Esophagus (tissue), 2 donors: ENCODE measurements at regions not wholly inside any gene's neighbourhood (a gene's known extent, or its start where the extent isn't known, plus 50 kb on each side); places are given as distances from the start of the nearest gene placed in this dataset.
"Not testable (repeated sequence)": the region's sequence is repeated elsewhere in the genome, so short reads cannot be mapped to it uniquely, and the experiment has no call there.

Experiments
- H3K27ac ChIP-seq, 2 donors: one replicate each; pipeline ENCODE4 v1.5.1; 2013; ENCODE audit warnings: low read depth in 2 of 2, mild to moderate bottlenecking in 2 of 2, inconsistent platforms in 1 of 2, low read length in 1 of 2, moderate library complexity in 1 of 2
- H3K27me3 ChIP-seq, 2 donors: one replicate each; pipeline ENCODE4 v1.6.1; 2013; ENCODE audit warnings: low read length in 2 of 2, control low read depth in 1 of 2, mild to moderate bottlenecking in 1 of 2; ENCODE audit not compliant: insufficient read depth in 2 of 2, control insufficient read depth in 1 of 2
- H3K36me3 ChIP-seq, 2 donors: one replicate each; pipeline ENCODE4 v1.6.1; 2013; ENCODE audit warnings: low read length in 1 of 2; ENCODE audit not compliant: control insufficient read depth in 2 of 2, insufficient read depth in 2 of 2
- H3K4me1 ChIP-seq, 2 donors: one replicate each; pipeline ENCODE4 v1.6.1; 2013; ENCODE audit warnings: low read length in 1 of 2; ENCODE audit not compliant: control insufficient read depth in 2 of 2, insufficient read depth in 2 of 2
- H3K4me3 ChIP-seq, 2 donors: one replicate each; pipeline ENCODE4 v1.5.1; 2013; ENCODE audit warnings: low read length in 2 of 2, mild to moderate bottlenecking in 2 of 2, low read depth in 1 of 2, moderate library complexity in 1 of 2
- H3K9me3 ChIP-seq, 2 donors: one replicate each; pipeline ENCODE4 v1.6.1; 2013; ENCODE audit warnings: mild to moderate bottlenecking in 2 of 2, low read depth in 1 of 2, low read length in 1 of 2, moderate library complexity in 1 of 2; ENCODE audit not compliant: control insufficient read depth in 2 of 2, insufficient read depth in 1 of 2
- WGBS, 2 donors: extraction: QIAGEN DNeasy Blood & Tissue Kit; methylation state at CpG; one replicate each; pipeline ENCODE4 v1.1.7; 2013; 5-methylcytosine and 5-hydroxymethylcytosine counted together
- donor health status: healthy with polysubstance abuse.
- donor health status: Bipolar disorder and iron deficiency.

DNA sequence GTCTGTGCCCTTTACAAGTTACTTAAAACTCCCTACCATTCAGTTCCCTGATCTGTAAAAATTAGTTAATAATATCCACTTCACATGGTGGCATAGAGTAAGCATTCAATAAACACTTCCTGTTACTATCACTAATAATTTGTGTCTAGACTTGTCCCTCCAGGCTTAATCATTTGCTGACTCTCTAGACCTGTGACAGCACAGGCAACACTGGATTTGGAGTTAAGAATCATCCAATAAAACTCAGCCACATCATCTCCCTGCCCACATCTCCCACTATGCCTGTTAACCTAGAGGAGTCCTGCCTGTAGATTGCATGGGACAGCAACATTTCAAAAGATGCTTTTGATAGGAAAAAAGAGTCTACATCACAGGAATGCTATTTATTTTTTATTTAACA lies 564.6 kb downstream of the MFSD1 start:
- Histone ChIP-seq H3K9me3 (no peaks in the 10 kb centered on the region), H3K4me3 (no peak overlapping the region), H3K36me3 (no peaks in the 10 kb centered on the region), H3K27me3 (no peaks in the 10 kb centered on the region), H3K4me1 (no peaks in the 10 kb centered on the region), H3K27ac (no peak overlapping the region)

DNA sequence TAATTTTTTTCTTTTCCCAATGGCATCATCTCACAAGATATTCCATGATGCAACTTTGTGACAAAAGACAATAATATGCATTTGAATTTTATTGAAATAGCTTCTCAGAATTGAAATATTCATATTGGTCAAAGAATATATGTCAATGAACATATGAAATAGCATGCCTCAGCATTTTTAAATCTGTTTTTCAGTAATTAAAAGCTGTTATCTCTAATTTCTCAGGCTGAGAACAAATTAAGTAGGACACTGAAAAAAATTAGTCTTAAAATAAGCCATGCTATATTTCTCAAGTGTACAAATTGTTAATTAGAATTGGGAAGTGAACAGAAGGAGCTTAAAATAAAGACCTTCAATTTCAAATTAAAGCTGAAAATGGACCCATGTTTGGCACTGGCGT lies 570.1 kb downstream of the MFSD1 start:
- no peaks in the 10 kb centered on the region for H3K36me3 ChIP-seq
- no peak overlapping the region for H3K27ac ChIP-seq
- H3K9me3 ChIP-seq: no peaks in the 10 kb centered on the region
- H3K4me3 ChIP-seq: no peak overlapping the region
- no peaks in the 10 kb centered on the region for H3K4me1 ChIP-seq
- no peaks in the 10 kb centered on the region for H3K27me3 ChIP-seq
- 88 to 90% methylated on average over 1 of the region's 1 CpG for WGBS, 2 donors

DNA sequence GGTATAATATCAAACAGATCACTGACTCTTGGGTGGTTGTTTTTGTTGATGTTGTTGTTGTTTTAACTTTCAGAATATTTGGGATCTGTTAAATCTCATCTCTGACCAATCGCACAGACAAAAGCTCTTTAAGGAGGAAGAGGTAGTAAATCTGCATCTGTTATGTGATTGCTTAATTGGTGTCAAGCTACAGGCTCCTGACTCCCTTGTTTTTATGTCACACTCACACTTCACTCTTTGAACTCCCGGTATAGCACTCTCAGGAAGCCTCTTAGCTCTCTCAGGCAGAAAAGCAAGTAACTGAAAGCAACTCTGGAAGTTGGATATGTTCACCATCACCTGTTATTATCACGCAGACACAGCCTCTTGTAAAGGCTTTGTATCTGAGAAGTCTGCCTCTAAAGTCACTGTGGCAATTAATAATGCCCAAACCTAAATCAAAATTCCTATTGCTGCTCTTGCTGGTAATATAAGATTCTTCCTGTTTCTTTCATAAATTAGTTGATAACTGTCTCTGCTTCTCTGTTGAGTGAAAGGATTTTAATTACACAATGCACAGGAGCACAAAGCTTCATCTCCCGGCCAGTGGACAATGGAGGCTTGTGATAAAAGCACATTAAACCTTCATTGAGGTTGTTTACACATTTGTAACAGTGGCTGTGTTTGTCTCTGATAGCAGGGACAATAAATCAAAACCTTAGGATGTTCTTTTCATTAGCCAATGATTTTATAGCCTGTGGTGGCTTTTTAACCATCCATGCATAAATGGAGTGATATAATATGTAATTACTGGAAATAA lies 576.7 kb downstream of the MFSD1 start:
- Histone ChIP-seq H3K4me1 (no peaks in the 10 kb centered on the region), H3K4me3 (no peak overlapping the region), H3K27me3 (no peaks in the 10 kb centered on the region), H3K27ac (no peak overlapping the region), H3K9me3 (no peaks in the 10 kb centered on the region), H3K36me3 (no peaks in the 10 kb centered on the region)
- 31 to 36% methylated on average over 4 of the region's 4 CpGs for WGBS, 2 donors

DNA sequence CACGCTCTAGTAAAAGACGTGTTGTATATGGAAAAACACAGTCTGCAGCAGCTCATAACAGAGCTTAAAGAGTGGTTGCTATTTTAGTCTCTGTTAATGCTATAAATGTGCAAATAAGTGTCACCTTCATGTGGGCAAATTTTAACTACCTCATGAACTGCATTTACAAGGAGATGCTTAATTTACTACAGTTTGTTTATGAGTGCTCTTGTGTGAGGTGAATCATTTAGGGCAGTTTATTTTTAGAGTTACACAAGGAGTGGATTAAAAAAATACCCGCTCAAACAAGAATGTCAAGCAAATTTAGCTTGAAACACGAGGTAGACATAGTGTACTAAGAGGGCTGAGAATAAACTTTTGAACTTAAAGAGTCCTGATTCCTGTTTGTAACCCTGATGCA lies 579.0 kb downstream of the MFSD1 start:
- Histone ChIP-seq H3K4me1 (no peaks in the 10 kb centered on the region), H3K27me3 (no peaks in the 10 kb centered on the region), H3K4me3 (no peak overlapping the region), H3K36me3 (no peaks in the 10 kb centered on the region), H3K27ac (no peak overlapping the region), H3K9me3 (no peaks in the 10 kb centered on the region)
- 57 to 66% methylated on average over 4 of the region's 4 CpGs for WGBS, 2 donors

DNA sequence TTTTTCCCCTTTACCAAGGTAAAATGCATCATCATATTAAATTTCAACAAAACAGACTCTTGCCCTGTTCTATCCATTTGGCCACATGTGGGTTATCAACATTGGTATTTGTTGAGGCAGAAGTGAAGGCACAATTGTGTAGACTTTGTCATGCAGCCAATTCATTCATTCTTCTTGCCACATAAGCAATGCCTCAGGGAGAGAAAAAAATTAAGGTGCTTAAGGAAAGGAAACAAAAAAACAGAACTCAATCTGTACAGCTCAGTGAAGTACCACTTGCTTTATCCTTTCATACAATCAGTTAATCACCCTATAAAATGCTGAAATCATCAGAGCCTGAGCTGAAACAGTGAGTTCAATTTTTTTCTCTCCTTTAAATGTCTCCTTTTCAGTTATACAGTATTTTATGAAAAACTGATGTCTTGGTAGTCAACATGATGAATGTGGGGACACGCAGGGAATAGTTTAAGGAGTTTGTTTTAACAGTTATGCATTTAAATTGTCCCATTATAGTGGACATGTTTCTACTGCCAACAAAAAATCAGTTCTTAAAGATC lies 588.9 kb downstream of the MFSD1 start:
- Histone ChIP-seq H3K27ac (no peak overlapping the region), H3K36me3 (no peaks in the 10 kb centered on the region), H3K9me3 (no peaks in the 10 kb centered on the region), H3K4me3 (no peak overlapping the region), H3K27me3 (no peaks in the 10 kb centered on the region), H3K4me1 (no peaks in the 10 kb centered on the region)
- 38 to 41% methylated on average over 1 of the region's 1 CpG for WGBS, 2 donors

DNA sequence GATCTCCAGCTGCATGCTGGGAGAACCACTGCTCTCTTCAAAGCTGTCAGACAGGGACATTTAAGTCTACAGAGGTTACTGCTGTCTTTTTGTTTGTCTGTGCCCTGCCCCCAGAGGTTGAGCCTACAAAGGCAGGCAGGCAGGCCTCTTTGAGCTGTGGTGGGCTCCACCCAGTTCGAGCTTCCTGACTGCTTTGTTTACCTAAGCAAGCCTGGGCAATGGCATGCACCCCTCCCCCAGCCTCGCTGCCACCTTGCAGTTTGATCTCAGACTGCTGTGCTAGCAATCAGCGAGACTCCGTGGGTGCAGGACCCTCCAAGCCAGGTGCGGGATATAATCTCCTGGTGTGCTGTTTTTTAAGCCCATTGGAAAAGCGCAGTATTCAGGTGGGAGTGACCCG lies 591.0 kb upstream of the IL12A start:
- WGBS, 2 donors: 81 to 82% methylated on average over 7 of the region's 7 CpGs
- H3K27ac ChIP-seq, H3K9me3 ChIP-seq, H3K36me3 ChIP-seq, H3K27me3 ChIP-seq, H3K4me1 ChIP-seq, H3K4me3 ChIP-seq: not testable (repeated sequence)

DNA sequence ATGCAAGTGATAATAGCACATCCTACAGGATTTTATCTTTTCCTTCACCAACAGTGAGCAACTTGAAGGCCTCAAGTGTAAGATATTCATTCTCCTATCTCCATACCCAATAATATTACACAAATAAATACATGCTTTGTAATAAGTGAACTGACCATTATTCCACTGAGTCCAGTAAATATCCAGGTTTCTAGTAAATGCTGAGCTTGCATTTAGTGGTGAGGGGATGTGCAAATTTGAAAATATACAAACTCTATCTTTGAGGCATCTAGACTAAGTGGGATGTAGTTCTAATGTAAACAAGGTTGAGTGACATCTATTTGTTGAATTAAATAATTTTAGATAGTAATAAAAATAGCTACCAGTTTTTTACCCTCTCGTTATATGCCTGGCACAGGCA lies 587.6 kb upstream of the IL12A start:
- no peaks in the 10 kb centered on the region for H3K36me3 ChIP-seq
- H3K27me3 ChIP-seq: no peaks in the 10 kb centered on the region
- no peaks in the 10 kb centered on the region for H3K4me1 ChIP-seq
- no peak overlapping the region for H3K4me3 ChIP-seq
- H3K27ac ChIP-seq: no peak overlapping the region
- no peaks in the 10 kb centered on the region for H3K9me3 ChIP-seq
- 67 to 72% methylated on average over 1 of the region's 1 CpG for WGBS, 2 donors

DNA sequence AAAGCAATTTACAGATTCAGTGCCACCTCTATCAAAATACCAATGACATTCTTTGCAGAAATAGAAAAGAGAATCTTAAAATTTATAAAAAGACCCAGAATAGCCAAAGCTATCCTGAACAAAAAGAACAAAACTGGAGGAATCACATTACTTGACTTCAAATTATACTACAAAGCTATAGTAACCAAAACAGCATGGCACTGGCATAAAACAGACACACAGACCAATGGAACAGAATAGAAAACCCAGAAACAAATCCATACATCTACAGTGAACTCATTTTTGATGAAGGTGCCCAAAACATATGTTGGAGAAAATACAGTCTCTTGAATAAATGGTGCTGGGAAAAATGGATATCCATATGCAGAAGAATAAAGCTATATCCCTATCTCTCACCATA lies 578.9 kb upstream of the IL12A start:
- H3K27ac ChIP-seq, H3K36me3 ChIP-seq, H3K4me3 ChIP-seq, H3K9me3 ChIP-seq, H3K27me3 ChIP-seq, H3K4me1 ChIP-seq: not testable (repeated sequence)

DNA sequence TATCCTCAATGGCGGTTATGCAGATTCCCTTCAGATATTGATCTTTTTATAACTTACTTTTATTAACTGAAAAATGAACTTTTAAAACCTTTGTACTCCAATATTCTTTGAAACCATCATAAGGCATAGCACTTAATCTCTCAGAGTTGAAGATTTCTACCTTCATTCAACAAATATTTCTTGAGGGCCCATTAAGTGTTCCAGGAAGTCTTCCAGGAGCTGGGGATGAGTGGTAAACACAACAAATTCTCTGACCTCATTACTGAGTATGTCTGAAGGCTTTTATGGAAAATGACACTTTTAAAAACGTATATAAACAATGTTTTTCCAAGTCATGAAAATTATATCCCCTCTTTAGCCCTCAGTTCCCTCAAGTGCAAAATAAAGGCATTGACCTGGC lies 575.3 kb upstream of the IL12A start:
- no peak overlapping the region for H3K27ac ChIP-seq
- WGBS, 2 donors: 67 to 68% methylated on average over 2 of the region's 2 CpGs
- H3K36me3 ChIP-seq: no peaks in the 10 kb centered on the region
- H3K27me3 ChIP-seq: no peaks in the 10 kb centered on the region
- H3K4me1 ChIP-seq: no peaks in the 10 kb centered on the region
- no peaks in the 10 kb centered on the region for H3K9me3 ChIP-seq
- no peak overlapping the region for H3K4me3 ChIP-seq

DNA sequence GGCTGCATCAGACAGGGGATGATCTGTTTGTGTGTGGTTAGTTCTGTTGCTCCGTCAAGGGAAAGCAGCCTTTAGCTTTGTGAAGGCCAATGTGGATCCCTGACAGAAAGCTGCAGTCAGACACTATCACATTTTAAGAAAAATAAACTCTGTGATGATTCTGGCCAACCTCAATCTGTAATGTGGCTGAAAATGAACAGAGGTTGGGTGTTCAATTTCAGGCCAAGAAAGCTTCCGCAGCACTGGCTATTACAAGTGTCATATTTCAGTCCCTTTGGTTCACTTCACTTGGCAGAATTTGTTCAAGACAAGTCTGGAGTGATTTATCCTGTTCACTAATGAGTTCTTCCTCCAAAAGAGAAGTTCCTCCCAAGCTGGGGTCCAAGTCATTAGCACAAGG lies 571.8 kb upstream of the IL12A start:
- Histone ChIP-seq H3K27me3 (no peaks in the 10 kb centered on the region), H3K9me3 (no peaks in the 10 kb centered on the region), H3K4me3 (no peak overlapping the region), H3K4me1 (no peaks in the 10 kb centered on the region), H3K36me3 (no peaks in the 10 kb centered on the region), H3K27ac (no peak overlapping the region)
- WGBS, 2 donors: 47 to 54% methylated on average over 2 of the region's 2 CpGs
